ENCODE measurements at regions not wholly inside any gene's neighbourhood (a gene's known extent, or its start where the extent isn't known, plus 50 kb on each side); places are given as distances from the start of the nearest gene placed in this dataset.

DNA sequence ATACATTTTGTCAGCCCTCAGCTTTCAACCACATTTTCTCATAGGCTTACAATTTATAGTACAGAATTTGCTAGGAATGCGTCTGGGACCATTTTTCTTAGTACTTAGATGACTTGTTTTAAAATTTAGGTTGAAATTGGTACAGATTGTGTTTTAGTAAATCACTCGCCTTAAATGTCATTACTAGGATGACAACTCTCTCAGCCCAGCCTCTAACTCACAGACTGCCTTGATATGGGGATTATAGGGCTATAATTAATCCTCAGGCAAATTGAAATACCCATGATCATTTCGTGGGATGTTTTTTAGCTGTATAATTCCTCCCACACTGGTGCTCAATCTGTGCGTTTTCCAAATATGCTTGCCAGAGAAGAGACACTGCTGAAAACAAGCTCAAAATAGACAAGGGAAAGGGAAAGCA lies 299.7 kb upstream of the AKR1E2 start:
- ChIA-PET POLR2A (no interaction called here), CTCF (ENCODE audit: low intra/inter-chr PET ratio) (no interaction called here)
- BruUV-seq (replicated peaks): no TSS peak
- intact Hi-C loops (cut with micrococcal nuclease) (no loop called here), in situ Hi-C loops (cut with MboI) (no loop called here)
- H3K4me1 ChIP-seq (replicated peaks in 1 of 2; ENCODE audit: control insufficient read depth in 2 of 2, insufficient read depth in 2 of 2, low read length in 2 of 2): no peaks in the 10 kb centered on the region
- DNase-seq (ENCODE audit: extremely low read depth in 1 of 4, low spot score in 3 of 4) (no peak), FAIRE-seq (no peak), ATAC-seq (no peak)
- H3K9ac ChIP-seq (ENCODE audit: insufficient read depth in 1 of 2, low read depth in 2 of 2, low read length in 2 of 2): no peak overlapping the region
- no peaks in the 10 kb centered on the region for H3K36me3 ChIP-seq (ENCODE audit: control insufficient read depth, insufficient read depth, low read length)
- H3K27me3 ChIP-seq (ENCODE audit: control insufficient read depth in 2 of 2, insufficient read depth in 2 of 2, low read length in 2 of 2): peaks cover 2 to 8% of the 10 kb centered on the region in 2 experiments; a peak in 4 of 5 replicates
- H3K4me3 ChIP-seq: no peak overlapping the region
- H3K27ac ChIP-seq (ENCODE audit: extremely low read depth, low read depth, low read length): no peak overlapping the region
- no peaks in the 10 kb centered on the region for H3K79me2 ChIP-seq (ENCODE audit: control insufficient read depth, insufficient read depth, low read length)
- H3K9me3 ChIP-seq (replicated peaks; ENCODE audit: control insufficient read depth, insufficient read depth, low read depth, low read length): no peaks in the 10 kb centered on the region
- WGBS (ENCODE audit: insufficient coverage, low coverage, missing lambda C conversion rate): 0% methylated on average over 4 of the region's 4 CpGs
- H3K9me1 ChIP-seq (ENCODE audit: control insufficient read depth, insufficient read depth, low read length): no peaks in the 10 kb centered on the region
- H2AFZ ChIP-seq (ENCODE audit: low read depth, low read length): no peak overlapping the region
- no peaks in the 10 kb centered on the region for H4K20me1 ChIP-seq (replicated peaks; ENCODE audit: control insufficient read depth, insufficient read depth, low read length)
- H3K4me2 ChIP-seq (ENCODE audit: insufficient read depth, low read length): no peak overlapping the region
- TF ChIP-seq, protein P1, sequence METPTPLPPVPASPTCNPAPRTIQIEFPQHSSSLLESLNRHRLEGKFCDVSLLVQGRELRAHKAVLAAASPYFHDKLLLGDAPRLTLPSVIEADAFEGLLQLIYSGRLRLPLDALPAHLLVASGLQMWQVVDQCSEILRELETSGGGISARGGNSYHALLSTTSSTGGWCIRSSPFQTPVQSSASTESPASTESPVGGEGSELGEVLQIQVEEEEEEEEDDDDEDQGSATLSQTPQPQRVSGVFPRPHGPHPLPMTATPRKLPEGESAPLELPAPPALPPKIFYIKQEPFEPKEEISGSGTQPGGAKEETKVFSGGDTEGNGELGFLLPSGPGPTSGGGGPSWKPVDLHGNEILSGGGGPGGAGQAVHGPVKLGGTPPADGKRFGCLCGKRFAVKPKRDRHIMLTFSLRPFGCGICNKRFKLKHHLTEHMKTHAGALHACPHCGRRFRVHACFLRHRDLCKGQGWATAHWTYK (CRISPR knock-in tag; IDR thresholded peaks at IDR 0.05): no peak
- TF ChIP-seq, protein P2, sequence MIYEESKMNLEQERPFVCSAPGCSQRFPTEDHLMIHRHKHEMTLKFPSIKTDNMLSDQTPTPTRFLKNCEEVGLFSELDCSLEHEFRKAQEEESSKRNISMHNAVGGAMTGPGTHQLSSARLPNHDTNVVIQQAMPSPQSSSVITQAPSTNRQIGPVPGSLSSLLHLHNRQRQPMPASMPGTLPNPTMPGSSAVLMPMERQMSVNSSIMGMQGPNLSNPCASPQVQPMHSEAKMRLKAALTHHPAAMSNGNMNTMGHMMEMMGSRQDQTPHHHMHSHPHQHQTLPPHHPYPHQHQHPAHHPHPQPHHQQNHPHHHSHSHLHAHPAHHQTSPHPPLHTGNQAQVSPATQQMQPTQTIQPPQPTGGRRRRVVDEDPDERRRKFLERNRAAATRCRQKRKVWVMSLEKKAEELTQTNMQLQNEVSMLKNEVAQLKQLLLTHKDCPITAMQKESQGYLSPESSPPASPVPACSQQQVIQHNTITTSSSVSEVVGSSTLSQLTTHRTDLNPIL (CRISPR knock-in tag; IDR thresholded peaks at IDR 0.05): no peak
- TF ChIP-seq HLTF (IDR thresholded peaks at IDR 0.05) (no peak), CREB1 (IDR thresholded peaks at IDR 0.05) (no peak), CREB1 (CRISPR knock-in tag; IDR thresholded peaks at IDR 0.05) (no peak), MTF1 (CRISPR knock-in tag; IDR thresholded peaks at IDR 0.05; ENCODE audit: borderline replicate concordance) (no peak), MEIS2 (IDR thresholded peaks at IDR 0.05; ENCODE audit: partially characterized antibody) (no peak), NFIX (CRISPR knock-in tag; IDR thresholded peaks at IDR 0.05; ENCODE audit: low read depth) (no peak), DACH1 (IDR thresholded peaks at IDR 0.05; ENCODE audit: partially characterized antibody) (no peak), ZBTB7A (IDR thresholded peaks at IDR 0.05; ENCODE audit: borderline replicate concordance, control insufficient read depth, low read depth, low read length) (no peak), FOS (IDR thresholded peaks at IDR 0.05; ENCODE audit: extremely low read depth, insufficient read length) (no peak), CTBP1 (IDR thresholded peaks at IDR 0.05; ENCODE audit: borderline replicate concordance) (no peak)
- TF ChIP-seq, protein P3, sequence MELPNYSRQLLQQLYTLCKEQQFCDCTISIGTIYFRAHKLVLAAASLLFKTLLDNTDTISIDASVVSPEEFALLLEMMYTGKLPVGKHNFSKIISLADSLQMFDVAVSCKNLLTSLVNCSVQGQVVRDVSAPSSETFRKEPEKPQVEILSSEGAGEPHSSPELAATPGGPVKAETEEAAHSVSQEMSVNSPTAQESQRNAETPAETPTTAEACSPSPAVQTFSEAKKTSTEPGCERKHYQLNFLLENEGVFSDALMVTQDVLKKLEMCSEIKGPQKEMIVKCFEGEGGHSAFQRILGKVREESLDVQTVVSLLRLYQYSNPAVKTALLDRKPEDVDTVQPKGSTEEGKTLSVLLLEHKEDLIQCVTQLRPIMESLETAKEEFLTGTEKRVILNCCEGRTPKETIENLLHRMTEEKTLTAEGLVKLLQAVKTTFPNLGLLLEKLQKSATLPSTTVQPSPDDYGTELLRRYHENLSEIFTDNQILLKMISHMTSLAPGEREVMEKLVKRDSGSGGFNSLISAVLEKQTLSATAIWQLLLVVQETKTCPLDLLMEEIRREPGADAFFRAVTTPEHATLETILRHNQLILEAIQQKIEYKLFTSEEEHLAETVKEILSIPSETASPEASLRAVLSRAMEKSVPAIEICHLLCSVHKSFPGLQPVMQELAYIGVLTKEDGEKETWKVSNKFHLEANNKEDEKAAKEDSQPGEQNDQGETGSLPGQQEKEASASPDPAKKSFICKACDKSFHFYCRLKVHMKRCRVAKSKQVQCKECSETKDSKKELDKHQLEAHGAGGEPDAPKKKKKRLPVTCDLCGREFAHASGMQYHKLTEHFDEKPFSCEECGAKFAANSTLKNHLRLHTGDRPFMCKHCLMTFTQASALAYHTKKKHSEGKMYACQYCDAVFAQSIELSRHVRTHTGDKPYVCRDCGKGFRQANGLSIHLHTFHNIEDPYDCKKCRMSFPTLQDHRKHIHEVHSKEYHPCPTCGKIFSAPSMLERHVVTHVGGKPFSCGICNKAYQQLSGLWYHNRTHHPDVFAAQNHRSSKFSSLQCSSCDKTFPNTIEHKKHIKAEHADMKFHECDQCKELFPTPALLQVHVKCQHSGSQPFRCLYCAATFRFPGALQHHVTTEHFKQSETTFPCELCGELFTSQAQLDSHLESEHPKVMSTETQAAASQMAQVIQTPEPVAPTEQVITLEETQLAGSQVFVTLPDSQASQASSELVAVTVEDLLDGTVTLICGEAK (IDR thresholded peaks at IDR 0.05): no peak
- TF ChIP-seq, protein P3 (CRISPR knock-in tag; IDR thresholded peaks at IDR 0.05): no peak

Data from K562 (cell line).